Tibial nerve (tissue), 3 donors: ENCODE measurements at regions not wholly inside any gene's neighbourhood (a gene's known extent, or its start where the extent isn't known, plus 50 kb on each side); places are given as distances from the start of the nearest gene placed in this dataset.

Experiments
- POLR2A ChIP-seq, 2 donors: fragments of 450-650 bp; IDR thresholded peaks; one replicate each; pipeline ENCODE4 v1.6.1; 2017; ENCODE audit warnings: antibody characterized with exemption in 2 of 2, mild to moderate bottlenecking in 2 of 2, moderate library complexity in 2 of 2
- TF ChIP-seq, protein P1 (sequence below), 5 experiments: fragments of 200-600 bp in 3 of 5; fragments of 450-650 bp in 2 of 5; sonication (generic) in 3 of 5; IDR thresholded peaks; one replicate each; pipeline ENCODE4 v1.5.1; 2016 to 2019; ENCODE audit warnings: antibody characterized with exemption in 5 of 5, mild to moderate bottlenecking in 3 of 5, moderate library complexity in 2 of 5

DNA sequence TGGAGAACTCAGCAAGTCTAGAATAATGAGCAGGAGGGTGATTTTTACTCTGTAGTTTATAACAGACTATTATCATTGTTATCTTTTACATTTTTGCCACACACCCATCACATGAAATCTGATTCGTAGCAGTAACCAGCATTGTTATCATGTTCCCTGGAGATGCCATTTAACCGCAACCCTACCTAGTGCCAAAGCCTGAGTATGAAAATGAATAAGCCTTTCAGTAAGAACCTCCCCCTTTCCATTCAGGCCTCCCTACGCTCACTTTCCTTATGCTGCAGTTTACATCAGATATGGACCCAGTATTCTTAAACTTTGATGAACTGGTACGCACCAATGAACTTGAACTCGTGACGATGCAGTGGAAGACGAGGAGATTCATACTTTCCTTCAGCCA lies 158.7 kb upstream of the SPRED1 start:
- TF ChIP-seq, protein P1, sequence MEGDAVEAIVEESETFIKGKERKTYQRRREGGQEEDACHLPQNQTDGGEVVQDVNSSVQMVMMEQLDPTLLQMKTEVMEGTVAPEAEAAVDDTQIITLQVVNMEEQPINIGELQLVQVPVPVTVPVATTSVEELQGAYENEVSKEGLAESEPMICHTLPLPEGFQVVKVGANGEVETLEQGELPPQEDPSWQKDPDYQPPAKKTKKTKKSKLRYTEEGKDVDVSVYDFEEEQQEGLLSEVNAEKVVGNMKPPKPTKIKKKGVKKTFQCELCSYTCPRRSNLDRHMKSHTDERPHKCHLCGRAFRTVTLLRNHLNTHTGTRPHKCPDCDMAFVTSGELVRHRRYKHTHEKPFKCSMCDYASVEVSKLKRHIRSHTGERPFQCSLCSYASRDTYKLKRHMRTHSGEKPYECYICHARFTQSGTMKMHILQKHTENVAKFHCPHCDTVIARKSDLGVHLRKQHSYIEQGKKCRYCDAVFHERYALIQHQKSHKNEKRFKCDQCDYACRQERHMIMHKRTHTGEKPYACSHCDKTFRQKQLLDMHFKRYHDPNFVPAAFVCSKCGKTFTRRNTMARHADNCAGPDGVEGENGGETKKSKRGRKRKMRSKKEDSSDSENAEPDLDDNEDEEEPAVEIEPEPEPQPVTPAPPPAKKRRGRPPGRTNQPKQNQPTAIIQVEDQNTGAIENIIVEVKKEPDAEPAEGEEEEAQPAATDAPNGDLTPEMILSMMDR (IDR thresholded peaks at IDR 0.05) = no peak
- no peak for TF ChIP-seq POLR2A (IDR thresholded peaks at IDR 0.05)
